ENCODE measurements at regions not wholly inside any gene's neighbourhood (a gene's known extent, or its start where the extent isn't known, plus 50 kb on each side); places are given as distances from the start of the nearest gene placed in this dataset.

DNA sequence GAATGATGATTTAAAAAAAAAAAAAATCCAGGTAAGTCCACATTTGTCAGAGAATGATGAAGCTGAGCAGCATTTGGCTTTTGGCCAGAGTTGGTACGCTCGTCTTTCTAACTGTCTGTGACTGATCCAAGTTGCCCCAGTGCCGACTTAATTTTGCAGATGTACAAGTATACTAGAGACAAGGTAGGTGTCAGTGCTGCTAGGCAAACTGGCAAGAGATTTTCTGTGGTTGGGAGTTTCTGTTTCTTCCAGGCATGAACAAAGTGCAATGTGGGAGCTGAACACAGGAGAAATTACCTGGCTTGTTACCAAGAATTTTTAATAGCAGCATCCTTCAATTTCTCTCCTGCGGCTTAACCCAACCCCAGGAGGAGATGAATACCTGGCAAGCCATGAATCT lies 307.7 kb downstream of the BUD13 start:
- TF ChIP-seq, protein P1, sequence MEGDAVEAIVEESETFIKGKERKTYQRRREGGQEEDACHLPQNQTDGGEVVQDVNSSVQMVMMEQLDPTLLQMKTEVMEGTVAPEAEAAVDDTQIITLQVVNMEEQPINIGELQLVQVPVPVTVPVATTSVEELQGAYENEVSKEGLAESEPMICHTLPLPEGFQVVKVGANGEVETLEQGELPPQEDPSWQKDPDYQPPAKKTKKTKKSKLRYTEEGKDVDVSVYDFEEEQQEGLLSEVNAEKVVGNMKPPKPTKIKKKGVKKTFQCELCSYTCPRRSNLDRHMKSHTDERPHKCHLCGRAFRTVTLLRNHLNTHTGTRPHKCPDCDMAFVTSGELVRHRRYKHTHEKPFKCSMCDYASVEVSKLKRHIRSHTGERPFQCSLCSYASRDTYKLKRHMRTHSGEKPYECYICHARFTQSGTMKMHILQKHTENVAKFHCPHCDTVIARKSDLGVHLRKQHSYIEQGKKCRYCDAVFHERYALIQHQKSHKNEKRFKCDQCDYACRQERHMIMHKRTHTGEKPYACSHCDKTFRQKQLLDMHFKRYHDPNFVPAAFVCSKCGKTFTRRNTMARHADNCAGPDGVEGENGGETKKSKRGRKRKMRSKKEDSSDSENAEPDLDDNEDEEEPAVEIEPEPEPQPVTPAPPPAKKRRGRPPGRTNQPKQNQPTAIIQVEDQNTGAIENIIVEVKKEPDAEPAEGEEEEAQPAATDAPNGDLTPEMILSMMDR (IDR thresholded peaks at IDR 0.05; ENCODE audit: low read depth, low read length) = no peak
- H3K4me3 ChIP-seq (ENCODE audit: low read depth, low read length) = no peak overlapping the region

- TF ChIP-seq, protein P1 (IDR thresholded peaks at IDR 0.05; ENCODE audit: low read depth, low read length) = no peak
- no peak overlapping the region for H3K4me3 ChIP-seq (ENCODE audit: low read depth, low read length)
Observed at GRCh38 chr11:116461789-116462188, 311.0 kb downstream of the BUD13 start.

DNA sequence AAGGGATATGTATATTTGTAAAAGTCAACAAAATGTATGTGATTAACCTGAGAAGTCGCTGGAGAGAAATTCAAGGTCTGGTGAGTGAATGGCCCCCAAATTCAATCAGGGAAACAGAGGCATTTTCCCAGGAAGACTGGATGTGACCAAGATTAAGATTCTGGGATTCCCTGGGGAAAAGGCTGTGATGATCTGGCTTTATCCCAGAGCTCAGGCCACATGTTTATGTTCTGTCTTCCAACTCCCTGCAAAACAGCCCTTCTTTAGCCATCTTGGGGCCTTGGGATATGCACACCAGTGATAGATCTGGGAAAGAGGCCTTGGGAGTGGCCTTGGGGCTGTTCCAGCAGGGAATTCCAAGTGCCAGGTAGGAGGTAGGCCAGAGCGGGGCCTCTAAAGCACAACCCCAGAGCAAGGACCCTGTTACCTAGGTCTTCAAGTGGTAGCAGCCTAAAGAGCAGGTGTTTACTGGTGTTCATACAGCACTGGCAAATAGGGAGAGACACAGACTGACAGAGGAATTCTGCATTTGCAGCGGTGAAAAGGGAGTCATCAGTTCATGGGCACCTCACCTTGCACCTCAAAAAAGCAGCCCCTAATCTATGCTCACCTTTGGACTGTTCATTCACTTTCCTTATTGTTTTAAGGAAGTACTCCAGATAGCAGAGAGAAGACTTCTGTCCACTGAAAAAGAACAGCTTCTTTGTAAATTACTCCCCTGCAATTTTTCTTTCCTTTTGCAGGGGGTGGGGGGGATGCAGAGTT lies 312.4 kb downstream of the BUD13 start:
- H3K4me3 ChIP-seq (ENCODE audit: low read depth, low read length) = no peak overlapping the region
- TF ChIP-seq, protein P1 (IDR thresholded peaks at IDR 0.05; ENCODE audit: low read depth, low read length) = no peak

DNA sequence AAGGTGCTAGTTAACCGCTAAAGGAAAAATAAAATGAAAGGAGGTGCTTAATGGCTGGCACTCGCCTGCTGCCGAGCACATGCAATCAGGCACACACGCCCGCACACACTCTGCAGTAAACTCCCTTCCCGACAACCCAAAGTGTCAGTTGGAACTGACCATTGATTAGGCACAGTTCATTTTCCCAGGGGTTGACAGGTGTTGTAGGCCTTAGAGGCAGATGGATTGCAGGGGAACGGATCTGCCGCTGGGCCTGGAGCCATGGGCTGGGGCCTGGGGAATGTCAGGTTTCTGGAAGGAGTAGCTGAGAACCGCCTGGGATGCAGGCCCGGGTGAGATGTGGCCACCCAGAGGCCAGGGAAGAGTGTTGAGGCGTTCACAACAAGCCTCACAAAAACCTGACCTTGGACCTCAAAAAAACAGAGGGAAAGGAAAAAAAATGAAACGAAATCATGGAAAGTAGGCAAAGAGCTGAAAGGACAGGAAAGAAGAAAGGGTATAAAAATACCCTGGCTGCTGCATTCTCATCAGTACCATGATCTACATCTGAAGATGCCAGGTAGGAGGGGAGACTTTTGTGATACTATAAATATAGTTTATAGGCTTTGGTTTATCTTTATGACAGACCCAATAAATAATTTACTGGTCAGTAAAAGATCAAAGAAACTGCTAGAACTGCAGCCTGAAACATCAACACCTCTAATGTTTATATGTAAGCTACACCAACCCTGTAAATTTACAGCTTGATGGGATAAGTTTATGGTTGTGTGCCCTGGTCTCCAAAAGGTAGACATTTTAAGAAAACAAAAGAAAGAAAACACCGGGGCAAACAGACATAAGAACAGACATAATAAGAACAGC lies 313.4 kb downstream of the BUD13 start:
- H3K4me3 ChIP-seq (ENCODE audit: low read depth, low read length) = no peak overlapping the region
- TF ChIP-seq, protein P1 (IDR thresholded peaks at IDR 0.05; ENCODE audit: low read depth, low read length) = no peak

DNA sequence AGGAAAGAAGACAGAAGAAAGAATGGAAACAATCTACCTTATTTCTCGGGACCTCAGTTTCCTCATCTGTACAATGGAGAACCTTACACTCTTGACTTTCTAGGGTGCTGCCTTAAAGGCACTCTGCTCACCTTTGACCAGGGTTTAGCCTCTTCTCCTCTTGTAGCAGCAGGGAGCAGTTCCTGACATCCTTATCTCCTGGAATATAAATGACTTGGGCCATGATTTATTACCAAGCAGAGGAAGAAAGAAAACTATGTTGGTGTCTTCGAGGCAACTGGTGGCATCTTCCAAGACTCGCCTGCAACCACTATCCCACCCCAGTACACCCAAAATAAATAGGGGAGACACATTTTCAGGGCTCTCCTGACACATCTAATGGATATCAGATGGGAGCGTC lies 314.2 kb downstream of the BUD13 start:
- TF ChIP-seq, protein P1 (IDR thresholded peaks at IDR 0.05; ENCODE audit: low read depth, low read length) = no peak
- no peak overlapping the region for H3K4me3 ChIP-seq (ENCODE audit: low read depth, low read length)

- TF ChIP-seq, protein P1 (IDR thresholded peaks at IDR 0.05; ENCODE audit: low read depth, low read length) = no peak
Observed at GRCh38 chr11:116457336-116458007, 315.3 kb downstream of the BUD13 start.

More at GRCh38 chr11:116457336-116458007, 315.3 kb downstream of the BUD13 start:
- H3K4me3 ChIP-seq (ENCODE audit: low read depth, low read length) = no peak overlapping the region
